Panc1 (cell line): ENCODE measurements at regions not wholly inside any gene's neighbourhood (a gene's known extent, or its start where the extent isn't known, plus 50 kb on each side); places are given as distances from the start of the nearest gene placed in this dataset.
"Not testable (repeated sequence)": the region's sequence is repeated elsewhere in the genome, so short reads cannot be mapped to it uniquely, and the experiment has no call there.

Experiments used
- ATAC-seq: fragments of 200-7000 bp; cut with Tn5 transposase; 2 replicates; pipeline ENCODE4 v1.9.1; 2020; ENCODE audit warnings: mild to moderate bottlenecking, moderate library complexity
- BruUV-seq: library from RNA; stranded (reverse); fragments of 400-500 nt; replicated peaks from 2 replicates; lab custom pipeline; 2021; lab: Mats Ljungman, UMichigan
- CTCF ChIA-PET: fragments of 300-600 bp; sonication (Branson Sonifier 250); formaldehyde crosslinking; loops from one replicate; lab custom pipeline; 2022; ENCODE audit warnings: antibody characterized with exemption; lab: Charles Lee
- POLR2A ChIA-PET: fragments of 300-600 bp; sonication (Branson Sonifier 250); formaldehyde crosslinking; loops from one replicate; lab custom pipeline; 2022; ENCODE audit warnings: antibody characterized with exemption; lab: Charles Lee
- DNase-seq: peaks from one replicate; pipeline ENCODE4 v3.0.0-alpha.2; 2010; ENCODE audit warnings: low read depth, low spot score
- H3K27ac ChIP-seq: 2 replicates; pipeline ENCODE4 v1.5.1; 2011; ENCODE audit warnings: mild to moderate bottlenecking, low read length, inconsistent platforms
- H3K27me3 ChIP-seq: fragments of 200-500 bp; sonication (Bioruptor generic); 2 replicates; pipeline ENCODE4 v1.6.0; 2014; ENCODE audit warnings: low read length, inconsistent platforms; ENCODE audit not compliant: control insufficient read depth, insufficient read depth
- H3K36me3 ChIP-seq: fragments of 200-500 bp; sonication (Bioruptor generic); 2 replicates; pipeline ENCODE4 v1.5.1; 2014; ENCODE audit warnings: inconsistent platforms, mild to moderate bottlenecking, low read length, moderate library complexity; ENCODE audit not compliant: control insufficient read depth, insufficient read depth
- H3K4me1 ChIP-seq: 2 replicates; pipeline ENCODE4 v1.5.1; 2011; ENCODE audit warnings: inconsistent platforms, mild to moderate bottlenecking, low read length, moderate library complexity; ENCODE audit not compliant: control insufficient read depth, insufficient read depth
- H3K4me3 ChIP-seq, 2 experiments: 2 replicates each; pipeline ENCODE4 v1.5.1; 2011 to 2012; ENCODE audit warnings: low read depth in 2 of 2, low read length in 2 of 2, mild to moderate bottlenecking in 2 of 2, inconsistent platforms in 1 of 2, moderate library complexity in 1 of 2
- H3K9me3 ChIP-seq: fragments of 200-500 bp; sonication (Bioruptor generic); 2 replicates; pipeline ENCODE4 v1.5.1; 2014; ENCODE audit warnings: low read depth, mild to moderate bottlenecking, inconsistent platforms, low read length, moderate library complexity; ENCODE audit not compliant: control insufficient read depth, insufficient read depth
- CTCF ChIP-seq: fragments of 450-650 bp; IDR thresholded peaks from 2 replicates; pipeline ENCODE4 v1.5.1; 2017; ENCODE audit warnings: mild to moderate bottlenecking
- POLR2AphosphoS5 ChIP-seq: IDR thresholded peaks from 2 replicates; pipeline ENCODE4 v1.6.1; 2012; ENCODE audit warnings: mild to moderate bottlenecking, low read depth, low read length, moderate library complexity
- REST ChIP-seq, 2 experiments: IDR thresholded peaks; 2 replicates each; pipeline ENCODE4 v1.6.1; 2011 to 2012; ENCODE audit warnings: low read depth in 2 of 2, control low read depth in 1 of 2, low read length in 1 of 2, mild to moderate bottlenecking in 1 of 2, moderate library complexity in 1 of 2; ENCODE audit not compliant: insufficient read depth in 1 of 2
- SIN3A ChIP-seq: IDR thresholded peaks from 2 replicates; pipeline ENCODE4 v1.6.1; 2012; ENCODE audit warnings: low read depth, mild to moderate bottlenecking, low read length, moderate library complexity, borderline replicate concordance; ENCODE audit not compliant: insufficient read depth
- TCF7L2 ChIP-seq: IDR thresholded peaks from 2 replicates; pipeline ENCODE4 v1.6.1; 2011; ENCODE audit warnings: mild to moderate bottlenecking, low read depth, low read length, inconsistent platforms
- in situ Hi-C: cut with HindIII; loops from 2 replicates; pipeline ENCODE4 v1.10.0; 2016; ENCODE audit warnings: low sequenced_read_pairs, low pct_unique_long_range_greater_than_20kb
- intact Hi-C: fragments of 100-400 bp; cut with micrococcal nuclease; formaldehyde crosslinking; loops from one replicate; pipeline ENCODE4 v1.10.0; 2022; ENCODE audit not compliant: unreplicated experiment

DNA sequence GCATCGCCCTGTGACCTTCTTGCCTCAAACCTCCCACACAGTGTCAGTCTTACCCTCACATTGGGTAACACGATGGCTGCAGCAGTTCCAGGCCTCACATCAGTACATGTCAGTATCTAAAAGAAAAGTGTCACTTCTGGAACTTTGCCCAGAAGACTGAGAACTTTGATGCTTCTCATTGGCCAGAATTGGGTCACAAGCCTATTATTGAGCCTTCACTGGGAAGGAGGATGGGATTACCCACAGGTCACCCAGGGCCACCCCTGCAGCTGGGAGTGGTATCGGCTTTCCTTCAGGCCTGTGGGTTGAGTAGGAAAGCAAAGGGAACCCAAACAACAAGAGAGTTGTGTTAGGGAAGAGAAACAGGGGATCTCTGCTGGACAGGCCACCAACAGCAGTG, 111.5 kb downstream of the NPY start:
- in situ Hi-C loops = no loop called here
- no TSS peak for BruUV-seq

GRCh38 chr7:24396387-24396786, 112.4 kb downstream of the NPY start:
- H3K36me3 ChIP-seq, ATAC-seq, H3K4me1 ChIP-seq, CTCF ChIA-PET, H3K9me3 ChIP-seq, intact Hi-C loops, in situ Hi-C loops, DNase-seq, H3K27me3 ChIP-seq, POLR2A ChIA-PET, H3K27ac ChIP-seq, BruUV-seq, H3K4me3 ChIP-seq: not testable (repeated sequence)

More for the DNA sequence above, 111.5 kb downstream of the NPY start:
- DNase-seq = no peak
- TF ChIP-seq POLR2AphosphoS5 (no peak), REST (IDR thresholded peaks at IDR 0.05; ENCODE audit: insufficient read depth in 1 of 2, low read depth in 2 of 2, low read length in 1 of 2) (no peak), CTCF (no peak), SIN3A (no peak), TCF7L2 (no peak)
- ATAC-seq = no peak
- intact Hi-C loops = no loop called here
- H3K27me3 ChIP-seq = 0 out of 2 replicates have a peak, but pooled peaks cover 2% of the 10 kb centered on the region
- no peaks in the 10 kb centered on the region for H3K9me3 ChIP-seq
- H3K4me1 ChIP-seq = no peaks in the 10 kb centered on the region
- ChIA-PET POLR2A (no interaction called here), CTCF (no interaction called here)
- H3K27ac ChIP-seq = no peak overlapping the region
- no peaks in the 10 kb centered on the region for H3K36me3 ChIP-seq
- no peak overlapping the region for H3K4me3 ChIP-seq

DNA sequence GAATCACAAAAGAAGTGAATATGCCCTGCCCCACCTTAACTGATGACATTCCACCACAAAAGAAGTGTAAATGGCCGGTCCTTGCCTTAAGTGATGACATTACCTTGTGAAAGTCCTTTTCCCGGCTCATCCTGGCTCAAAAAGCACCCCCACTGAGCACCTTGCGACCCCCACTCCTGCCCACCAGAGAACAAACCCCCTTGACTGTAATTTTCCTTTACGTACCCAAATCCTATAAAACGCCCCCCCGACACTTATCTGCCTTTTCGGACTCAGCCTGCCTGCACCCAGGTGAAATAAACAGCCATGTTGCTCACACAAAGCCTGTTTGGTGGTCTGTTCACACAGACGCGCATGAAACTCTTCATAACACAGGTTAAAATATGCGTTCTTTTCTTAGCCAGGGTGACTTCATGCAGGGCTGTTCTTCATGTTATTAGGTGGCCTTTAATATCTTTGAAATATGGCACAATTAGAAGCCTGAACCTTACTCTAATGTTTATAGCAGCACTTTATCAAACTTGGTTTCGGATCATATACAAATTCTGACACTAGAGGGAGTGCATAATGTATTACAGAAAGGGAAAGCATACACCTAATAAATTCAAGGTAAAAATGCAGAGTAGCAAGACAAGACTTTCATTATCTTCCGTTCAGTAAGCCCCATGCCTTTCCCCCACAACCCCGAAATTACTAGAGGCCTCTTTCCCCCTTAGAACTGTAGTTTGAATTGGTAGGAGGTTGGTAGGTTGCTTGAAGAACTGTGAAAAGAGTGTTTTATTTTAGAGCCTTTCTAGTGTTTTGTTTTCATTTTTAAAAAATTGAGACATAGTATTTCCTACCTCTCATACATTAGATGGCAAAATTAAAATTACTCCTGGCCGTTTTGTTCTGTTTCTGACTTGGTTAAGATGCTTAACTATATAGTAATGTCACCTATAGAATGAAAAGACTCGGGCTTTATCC, 117.9 kb downstream of the NPY start:
- POLR2A ChIA-PET = no interaction called here
- DNase-seq = peak; percentile 33
- CTCF ChIA-PET = no interaction called here
- intact Hi-C loops = loop anchor here (2.0 to 10.0 kb wide), 2 partner anchors 173 to 321 kb away; partner anchors contain the start of gene PALS2
- TF ChIP-seq REST (IDR thresholded peaks at IDR 0.05; ENCODE audit: insufficient read depth in 1 of 2, low read depth in 2 of 2, low read length in 1 of 2) (no peak), CTCF (peak; percentile 74), POLR2AphosphoS5 (no peak), SIN3A (no peak), TCF7L2 (no peak)
- no TSS peak for BruUV-seq
- 0 out of 4 replicates have a peak overlapping the region, but pooled peaks of 1 of the 2 experiments have one; percentile 7 for H3K4me3 ChIP-seq
- ATAC-seq = peak; percentile 79
- H3K9me3 ChIP-seq = no peaks in the 10 kb centered on the region
- no peaks in the 10 kb centered on the region for H3K4me1 ChIP-seq
- in situ Hi-C loops = no loop called here
- peaks cover 4% of the 10 kb centered on the region; the same call in 1 of the 2 replicates for H3K27me3 ChIP-seq
- H3K27ac ChIP-seq = no peak overlapping the region
- no peaks in the 10 kb centered on the region for H3K36me3 ChIP-seq
